ENCODE measurements at regions not wholly inside any gene's neighbourhood (a gene's known extent, or its start where the extent isn't known, plus 50 kb on each side); places are given as distances from the start of the nearest gene placed in this dataset.

DNA sequence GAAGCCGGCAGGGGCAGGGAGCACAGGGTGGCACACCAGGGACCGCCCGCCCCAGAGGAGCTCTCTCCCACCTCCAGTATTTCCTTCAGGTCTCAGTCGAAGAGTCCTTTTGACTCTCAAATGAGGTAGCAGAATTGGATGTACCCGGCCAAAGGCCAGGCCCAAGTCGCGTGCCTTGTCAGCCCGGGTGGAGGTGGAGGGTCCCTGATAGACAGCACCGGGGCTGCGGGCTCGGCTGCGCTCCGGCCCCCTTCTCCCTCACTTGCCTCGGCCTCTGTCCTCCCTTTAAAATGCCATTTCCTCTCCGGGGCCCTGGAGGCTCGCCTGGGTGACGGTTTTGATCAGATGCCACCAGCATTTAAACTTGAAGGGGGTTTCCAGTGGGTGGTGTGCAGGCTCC lies 198.9 kb upstream of the SOX11 start:
- no peak overlapping the region for H3K4me3 Mint-ChIP-seq
- no peaks in the 10 kb centered on the region for H3K27me3 Mint-ChIP-seq
- POLR2A ChIA-PET, result no interaction called here
- H3K4me1 Mint-ChIP-seq, result no peaks in the 10 kb centered on the region
- peaks cover 0 to 10% (median 0%) of the 10 kb centered on the region in 9 donors for H3K9me3 Mint-ChIP-seq
- H3K36me3 Mint-ChIP-seq, result no peaks in the 10 kb centered on the region
- no peak overlapping the region for H3K27ac Mint-ChIP-seq
- ATAC-seq (no peak), DNase-seq (no peak)

DNA sequence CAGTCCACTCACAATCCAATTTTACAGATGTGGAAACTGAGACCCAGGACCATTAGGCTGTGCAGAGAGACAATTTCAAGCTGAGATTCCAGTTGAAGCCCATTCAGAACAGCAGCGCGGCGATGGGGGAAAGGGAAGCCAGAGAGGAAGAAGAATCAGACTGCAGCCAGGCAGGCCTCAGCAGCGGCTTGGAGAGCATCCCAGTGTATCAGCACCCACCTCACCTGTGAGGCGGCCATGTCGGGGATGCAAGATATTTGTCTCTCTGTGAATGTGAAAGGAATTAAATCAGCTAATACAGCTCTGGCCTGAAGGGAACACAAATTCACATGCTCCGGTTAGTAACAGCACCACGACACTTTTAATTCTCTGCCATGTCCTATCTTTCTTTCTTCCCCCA lies 198.0 kb upstream of the SOX11 start:
- ATAC-seq (no peak), DNase-seq (no peak)
- Mint-ChIP-seq H3K27ac (no peak overlapping the region), H3K27me3 (peaks cover 0 to 4% (median 0%) of the 10 kb centered on the region in 5 donors), H3K4me3 (no peak overlapping the region), H3K4me1 (no peaks in the 10 kb centered on the region), H3K36me3 (no peaks in the 10 kb centered on the region), H3K9me3 (peaks cover 0 to 9% (median 0%) of the 10 kb centered on the region in 9 donors)
- POLR2A ChIA-PET, result no interaction called here

DNA sequence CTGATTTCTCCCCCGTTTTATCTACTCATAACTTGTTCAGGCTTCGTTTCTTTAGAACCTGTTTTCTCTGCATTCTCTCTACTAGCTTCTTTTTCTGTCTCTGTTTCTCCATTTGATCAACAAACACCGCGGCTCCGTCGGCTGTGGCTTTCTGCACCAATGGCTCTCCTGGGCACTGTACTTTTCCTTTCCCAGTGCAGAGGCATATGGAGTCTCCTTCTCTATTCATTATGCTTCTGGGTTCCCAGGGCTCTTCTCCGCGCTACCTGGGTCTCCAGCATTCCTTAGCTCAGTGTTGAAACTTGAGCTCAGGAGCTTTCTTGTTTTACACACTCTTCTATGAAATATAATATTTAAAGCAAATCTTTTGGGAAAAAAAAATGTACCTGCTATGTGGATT lies 196.6 kb upstream of the SOX11 start:
- POLR2A ChIA-PET, result no interaction called here
- Mint-ChIP-seq H3K36me3 (no peaks in the 10 kb centered on the region), H3K27ac (no peak overlapping the region), H3K4me1 (no peaks in the 10 kb centered on the region), H3K27me3 (peaks cover 0 to 4% (median 0%) of the 10 kb centered on the region in 5 donors), H3K4me3 (no peak overlapping the region), H3K9me3 (peaks cover 0 to 9% (median 0%) of the 10 kb centered on the region in 9 donors)
- DNase-seq, result no peak
- ATAC-seq, result no peak

DNA sequence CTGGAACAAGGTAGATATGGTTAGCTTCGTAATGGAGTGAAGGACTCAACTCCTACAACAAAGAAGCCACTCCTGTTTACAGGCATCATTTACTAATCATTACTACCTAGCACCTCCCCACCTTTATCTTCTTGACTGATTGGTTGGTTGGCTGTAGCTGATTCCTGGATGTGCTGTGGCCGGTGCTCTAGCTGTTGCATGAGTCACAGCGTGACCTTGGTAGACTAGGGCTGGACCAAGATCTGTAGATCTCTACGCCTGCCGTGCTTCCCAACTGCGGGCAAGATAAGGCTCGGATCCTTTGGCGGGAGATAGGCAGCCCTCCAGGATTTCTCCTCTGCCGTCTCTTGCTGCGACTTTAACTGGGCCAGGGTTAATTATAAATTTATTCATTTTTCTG lies 194.3 kb upstream of the SOX11 start:
- no peak overlapping the region for H3K4me3 Mint-ChIP-seq
- no peak for ATAC-seq

DNA sequence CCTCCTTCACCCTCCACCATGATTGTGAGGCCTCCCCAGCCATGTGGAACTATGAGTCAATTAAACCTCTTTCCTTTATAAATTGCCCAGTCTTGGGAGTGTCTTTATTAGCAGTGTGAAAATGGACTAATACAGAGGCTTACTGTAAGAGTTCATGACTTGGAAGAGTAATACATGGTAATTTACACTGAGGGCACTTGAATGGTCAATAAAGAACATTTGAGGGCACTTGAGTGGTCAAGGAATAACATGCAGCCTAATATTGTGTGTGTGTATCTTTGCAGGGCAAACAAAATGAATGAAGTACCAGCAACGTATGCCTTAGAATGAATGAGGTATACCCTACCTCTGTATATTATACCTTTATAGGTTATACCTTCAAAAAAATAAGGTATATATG lies 190.4 kb upstream of the SOX11 start:
- Mint-ChIP-seq H3K4me3 (no peak overlapping the region), H3K27ac (no peak overlapping the region), H3K9me3 (peaks cover 0 to 2% (median 0%) of the 10 kb centered on the region in 9 donors), H3K4me1 (no peaks in the 10 kb centered on the region), H3K36me3 (no peaks in the 10 kb centered on the region), H3K27me3 (peaks cover 0 to 7% (median 0%) of the 10 kb centered on the region in 5 donors)
- ATAC-seq, result no peak
- DNase-seq, result no peak
- POLR2A ChIA-PET, result no interaction called here

More for the DNA sequence above, 194.3 kb upstream of the SOX11 start:
- Mint-ChIP-seq H3K27ac (no peak overlapping the region), H3K27me3 (peaks cover 0 to 4% (median 0%) of the 10 kb centered on the region in 5 donors), H3K9me3 (peaks cover 0 to 9% (median 0%) of the 10 kb centered on the region in 9 donors), H3K4me1 (no peaks in the 10 kb centered on the region), H3K36me3 (no peaks in the 10 kb centered on the region)
- POLR2A ChIA-PET, result no interaction called here
- no peak for DNase-seq

DNA sequence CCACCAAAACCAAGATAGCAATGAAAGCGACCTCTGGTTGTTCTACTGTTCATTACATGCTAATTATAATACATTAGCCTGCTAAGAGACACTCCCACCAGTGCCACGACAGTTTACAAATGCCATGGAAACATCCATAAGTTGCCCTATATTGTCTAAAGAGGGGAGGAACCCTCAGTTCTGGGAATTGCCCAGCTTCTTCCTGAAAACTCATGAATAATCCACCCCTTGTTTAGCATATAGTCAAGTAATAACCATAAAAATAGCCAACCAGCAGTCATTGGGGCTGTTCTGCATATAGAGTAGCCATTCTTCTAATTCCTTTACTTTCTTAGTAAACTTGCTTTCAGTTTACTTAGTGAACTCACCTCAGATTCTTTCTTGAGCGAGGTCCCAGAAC lies 189.8 kb upstream of the SOX11 start:
- Mint-ChIP-seq H3K36me3 (no peaks in the 10 kb centered on the region), H3K27me3 (peaks cover 0 to 7% (median 0%) of the 10 kb centered on the region in 5 donors), H3K4me1 (no peaks in the 10 kb centered on the region), H3K27ac (no peak overlapping the region), H3K9me3 (peaks cover 0 to 2% (median 0%) of the 10 kb centered on the region in 9 donors), H3K4me3 (no peak overlapping the region)
- DNase-seq, result no peak
- ATAC-seq, result no peak
- POLR2A ChIA-PET, result no interaction called here

DNA sequence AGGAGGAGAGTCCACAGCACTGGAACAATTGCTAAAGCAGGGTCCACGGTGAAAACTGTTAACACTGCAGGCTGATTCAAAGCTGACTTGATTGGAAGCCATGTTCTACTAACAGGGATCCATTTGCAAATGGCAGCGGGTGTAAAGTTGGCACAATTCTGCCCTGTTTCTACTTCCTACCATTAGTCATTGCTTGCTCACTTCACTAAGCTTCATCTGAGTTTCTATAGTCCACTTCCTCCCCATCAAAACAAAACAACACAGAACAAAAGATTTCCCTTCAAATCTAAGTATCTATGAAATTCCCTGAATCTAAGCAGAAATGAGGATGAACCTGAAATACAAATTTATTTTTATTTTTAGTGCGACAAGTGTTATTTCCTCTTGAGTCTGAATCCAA lies 187.4 kb upstream of the SOX11 start:
- H3K4me3 Mint-ChIP-seq, result no peak overlapping the region
- POLR2A ChIA-PET, result no interaction called here

DNA sequence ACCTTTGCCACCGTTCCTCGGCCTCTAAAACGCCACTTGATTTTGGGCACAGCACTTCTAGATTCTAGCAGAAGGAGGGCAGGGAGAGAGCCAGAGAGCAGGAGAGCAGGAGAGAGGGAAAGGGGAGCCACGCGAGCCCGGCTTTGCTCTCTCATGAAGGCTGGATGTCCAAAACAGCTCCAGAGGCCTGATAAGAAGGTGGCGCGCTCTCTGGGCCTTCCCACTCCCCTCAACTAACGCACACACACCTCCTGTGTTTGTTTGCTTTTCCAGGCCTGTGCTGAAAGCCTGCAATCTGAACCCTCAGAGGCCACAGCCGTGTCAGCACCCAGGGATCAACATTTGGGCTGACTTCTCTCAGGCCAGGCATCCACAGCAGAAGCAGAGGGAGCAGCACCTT lies 184.8 kb upstream of the SOX11 start:
- POLR2A ChIA-PET, result no interaction called here
- Mint-ChIP-seq H3K4me1 (no peaks in the 10 kb centered on the region), H3K27ac (no peak overlapping the region), H3K4me3 (no peak overlapping the region), H3K9me3 (no peaks in the 10 kb centered on the region), H3K36me3 (no peaks in the 10 kb centered on the region), H3K27me3 (peaks cover 0 to 4% (median 0%) of the 10 kb centered on the region in 5 donors)
- ATAC-seq, result no peak
- no peak for DNase-seq

More for the DNA sequence above, 187.4 kb upstream of the SOX11 start:
- Mint-ChIP-seq H3K36me3 (no peaks in the 10 kb centered on the region), H3K27ac (no peak overlapping the region), H3K9me3 (peaks cover 0 to 2% (median 0%) of the 10 kb centered on the region in 9 donors), H3K27me3 (peaks cover 0 to 4% (median 0%) of the 10 kb centered on the region in 5 donors), H3K4me1 (no peaks in the 10 kb centered on the region)
- ATAC-seq, result no peak
- no peak for DNase-seq

DNA sequence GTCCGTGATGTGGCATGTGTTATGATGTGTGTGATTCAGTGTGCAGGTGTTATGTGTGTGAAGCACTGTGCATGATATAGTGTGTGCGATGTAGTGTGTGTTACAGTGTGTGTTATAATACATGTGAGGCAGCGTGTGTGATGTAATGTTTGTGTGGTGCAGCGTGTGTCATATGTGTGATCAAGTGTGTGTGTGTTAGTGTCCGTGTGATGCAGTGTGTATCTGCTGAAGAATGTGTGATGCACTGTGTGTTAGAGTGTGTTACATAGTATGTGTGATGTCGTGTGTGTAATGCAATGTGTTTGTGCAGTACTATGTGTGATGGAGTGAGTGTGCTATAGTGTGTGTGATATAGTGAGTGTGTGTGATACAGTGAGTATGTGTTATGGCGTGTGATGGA lies 182.8 kb upstream of the SOX11 start:
- Mint-ChIP-seq H3K27me3 (no peaks in the 10 kb centered on the region), H3K36me3 (no peaks in the 10 kb centered on the region), H3K4me1 (no peaks in the 10 kb centered on the region), H3K9me3 (no peaks in the 10 kb centered on the region), H3K4me3 (no peak overlapping the region), H3K27ac (no peak overlapping the region)
- ATAC-seq (no peak), DNase-seq (no peak)
- POLR2A ChIA-PET, result no interaction called here

DNA sequence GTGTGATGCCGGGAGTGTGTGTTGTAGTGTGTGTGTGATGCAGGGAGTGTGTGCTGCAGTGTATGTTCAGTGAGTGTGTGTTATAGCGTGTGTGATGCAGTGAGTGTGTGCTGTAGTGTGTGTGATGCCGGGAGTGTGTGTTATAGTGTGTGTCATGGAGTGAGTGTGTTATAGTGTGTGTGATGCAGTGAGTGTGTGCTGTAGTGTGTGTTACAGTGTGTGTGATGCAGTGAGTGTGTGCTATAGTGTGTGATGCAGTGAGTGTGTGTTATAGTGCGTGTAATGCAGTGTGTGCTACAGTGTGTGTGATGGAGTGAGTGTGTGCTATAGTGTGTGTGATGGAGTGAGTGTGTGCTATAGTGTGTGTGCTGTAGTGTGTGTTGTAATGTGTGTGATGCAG lies 182.1 kb upstream of the SOX11 start:
- H3K27ac Mint-ChIP-seq, result no peak overlapping the region
- no peak overlapping the region for H3K4me3 Mint-ChIP-seq
- H3K27me3 Mint-ChIP-seq, result no peaks in the 10 kb centered on the region
- no peaks in the 10 kb centered on the region for H3K36me3 Mint-ChIP-seq
- POLR2A ChIA-PET, result no interaction called here
- ATAC-seq (no peak), DNase-seq (no peak)
- no peaks in the 10 kb centered on the region for H3K9me3 Mint-ChIP-seq
- H3K4me1 Mint-ChIP-seq, result no peaks in the 10 kb centered on the region

DNA sequence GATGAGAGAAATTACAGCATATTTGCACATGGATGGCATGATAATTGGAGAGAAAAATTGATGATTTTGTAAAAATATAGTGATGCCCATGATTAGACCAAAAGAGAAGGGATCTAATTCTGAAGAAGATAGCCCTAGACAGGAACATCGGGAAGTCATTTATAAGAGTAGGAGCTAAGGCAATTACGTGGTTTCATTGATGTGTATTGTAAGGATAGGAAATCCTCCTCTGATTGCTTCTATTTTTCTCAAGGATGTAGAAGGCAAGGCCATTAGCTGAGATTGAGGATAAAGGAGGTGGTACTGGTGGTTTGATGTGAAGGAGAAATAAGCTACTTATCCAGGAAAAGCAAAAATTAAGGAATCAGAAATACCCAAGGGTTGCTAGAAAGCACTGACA lies 176.5 kb upstream of the SOX11 start:
- DNase-seq (no peak), ATAC-seq (no peak)
- no peaks in the 10 kb centered on the region for H3K27me3 Mint-ChIP-seq
- H3K9me3 Mint-ChIP-seq, result no peaks in the 10 kb centered on the region
- no peaks in the 10 kb centered on the region for H3K4me1 Mint-ChIP-seq
- H3K4me3 Mint-ChIP-seq, result no peak overlapping the region
- POLR2A ChIA-PET, result no interaction called here
- H3K36me3 Mint-ChIP-seq, result no peaks in the 10 kb centered on the region
- H3K27ac Mint-ChIP-seq, result no peak overlapping the region

DNA sequence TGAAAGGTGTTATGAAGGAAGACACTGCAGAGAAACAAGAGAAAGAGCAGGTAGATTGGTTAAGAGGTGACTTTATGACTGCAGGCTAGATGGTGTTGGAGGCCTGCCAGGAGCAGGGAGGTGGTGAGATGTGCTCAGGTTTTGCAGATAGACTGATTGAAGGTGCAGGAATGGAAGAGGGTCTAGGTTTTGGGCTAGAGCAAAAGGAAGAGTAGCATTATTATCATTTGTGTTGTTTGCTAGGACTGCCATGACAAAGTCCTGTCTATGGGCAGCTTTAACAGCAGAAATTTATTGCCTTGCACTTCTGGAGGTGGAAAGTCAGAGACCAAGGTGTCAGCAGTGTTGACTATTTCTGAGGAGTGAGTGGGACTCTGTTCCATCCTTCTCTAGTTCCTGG lies 172.9 kb upstream of the SOX11 start:
- ATAC-seq (no peak), DNase-seq (no peak)
- Mint-ChIP-seq H3K27me3 (no peaks in the 10 kb centered on the region), H3K36me3 (no peaks in the 10 kb centered on the region), H3K9me3 (peaks cover 0 to 3% (median 0%) of the 10 kb centered on the region in 9 donors), H3K27ac (no peak overlapping the region), H3K4me1 (no peaks in the 10 kb centered on the region), H3K4me3 (no peak overlapping the region)
- POLR2A ChIA-PET, result no interaction called here

DNA sequence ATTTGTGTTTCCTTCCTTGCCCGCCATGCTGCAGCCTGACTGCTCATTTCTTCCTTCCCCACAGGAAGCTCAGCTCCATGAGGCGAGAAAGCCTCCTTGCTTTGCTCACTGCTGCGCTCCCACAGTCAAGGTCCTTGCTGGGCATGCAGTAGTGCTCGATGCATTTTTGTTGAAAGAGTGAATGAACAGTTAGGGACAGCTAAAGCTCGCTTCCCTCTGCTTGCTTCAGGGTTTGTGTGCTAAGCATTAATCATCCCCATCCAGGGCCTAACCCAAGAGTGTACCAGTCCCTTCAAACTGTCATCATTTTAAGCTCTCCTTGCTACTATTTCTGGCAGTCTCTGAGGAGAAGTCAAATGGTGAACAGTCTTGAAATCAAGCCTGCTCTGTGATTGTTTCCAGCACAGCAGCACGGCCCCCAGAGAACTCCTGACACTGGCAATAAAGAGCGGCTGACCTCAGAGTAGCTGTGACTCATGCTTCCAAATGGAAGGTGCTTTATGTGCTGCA lies 171.7 kb upstream of the SOX11 start:
- ATAC-seq, result no peak
- POLR2A ChIA-PET, result no interaction called here
- no peak for DNase-seq
- Mint-ChIP-seq H3K36me3 (no peaks in the 10 kb centered on the region), H3K9me3 (peaks cover 0 to 3% (median 0%) of the 10 kb centered on the region in 9 donors), H3K4me3 (no peak overlapping the region), H3K27ac (no peak overlapping the region), H3K27me3 (no peaks in the 10 kb centered on the region), H3K4me1 (no peaks in the 10 kb centered on the region)

DNA sequence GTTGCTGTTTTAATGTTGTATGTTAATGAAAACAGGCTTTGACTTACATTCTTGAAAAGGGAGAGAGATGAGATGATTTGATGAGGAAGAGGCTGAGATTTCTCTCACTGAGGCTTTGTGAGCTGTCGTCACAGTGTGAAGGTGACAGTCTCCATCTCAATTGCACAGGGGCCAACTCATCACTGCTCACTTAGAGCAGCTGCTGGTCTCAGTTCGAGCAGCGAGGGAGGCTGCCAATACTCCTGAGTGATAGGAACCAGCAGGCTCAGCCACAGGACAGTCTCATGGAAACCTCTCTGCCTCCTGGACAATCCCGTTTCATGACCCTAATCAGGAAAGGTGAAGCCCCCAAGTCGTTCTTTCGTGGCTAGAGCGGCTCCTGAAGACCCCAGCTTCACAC lies 170.7 kb upstream of the SOX11 start:
- H3K9me3 Mint-ChIP-seq, result peaks cover 0 to 3% (median 0%) of the 10 kb centered on the region in 9 donors
- DNase-seq (no peak), ATAC-seq (no peak)
- no peaks in the 10 kb centered on the region for H3K36me3 Mint-ChIP-seq
- H3K4me3 Mint-ChIP-seq, result no peak overlapping the region
- POLR2A ChIA-PET, result no interaction called here
- H3K27ac Mint-ChIP-seq, result no peak overlapping the region
- no peaks in the 10 kb centered on the region for H3K27me3 Mint-ChIP-seq
- H3K4me1 Mint-ChIP-seq, result no peaks in the 10 kb centered on the region
